ENCODE measurements at regions not wholly inside any gene's neighbourhood (a gene's known extent, or its start where the extent isn't known, plus 50 kb on each side); places are given as distances from the start of the nearest gene placed in this dataset.

- DNase-seq: no peak
Observed at GRCh38 chr2:12326449-12327190, 390.1 kb upstream of the TRIB2 start.

GRCh38 chr2:12330916-12331315 is 385.8 kb upstream of the TRIB2 start:
- Histone ChIP-seq H3K4me3 (ENCODE audit: low read depth in 1 of 3, low read length in 3 of 3) (no peak overlapping the region), H3K27ac (ENCODE audit: low read depth in 1 of 3, low read length in 2 of 3) (no peak overlapping the region), H3K9me3 (ENCODE audit: control insufficient read depth in 2 of 2, insufficient read depth in 1 of 2, low read depth in 1 of 2, low read length in 1 of 2) (no peaks in the 10 kb centered on the region), H3K36me3 (ENCODE audit: control insufficient read depth in 3 of 3, insufficient read depth in 2 of 3, low read depth in 1 of 3, low read length in 3 of 3) (no peaks in the 10 kb centered on the region), H3K4me1 (ENCODE audit: control insufficient read depth in 3 of 3, insufficient read depth in 2 of 3, low read depth in 1 of 3, low read length in 2 of 3) (no peaks in the 10 kb centered on the region), H3K27me3 (ENCODE audit: control insufficient read depth in 3 of 3, insufficient read depth in 3 of 3, low read length in 3 of 3) (no peaks in the 10 kb centered on the region)
- DNase-seq (no peak), FAIRE-seq (no peak)
- 76 to 89% (median 80%) methylated on average over 3 of the region's 3 CpGs for WGBS, 3 donors

More at GRCh38 chr2:12326449-12327190, 390.1 kb upstream of the TRIB2 start:
- H3K27me3 ChIP-seq (ENCODE audit: control insufficient read depth in 3 of 3, insufficient read depth in 3 of 3, low read length in 3 of 3): no peaks in the 10 kb centered on the region
- H3K9me3 ChIP-seq (ENCODE audit: control insufficient read depth in 2 of 2, insufficient read depth in 1 of 2, low read depth in 1 of 2, low read length in 1 of 2): no peaks in the 10 kb centered on the region
- H3K4me1 ChIP-seq (ENCODE audit: control insufficient read depth in 3 of 3, insufficient read depth in 2 of 3, low read depth in 1 of 3, low read length in 2 of 3): no peaks in the 10 kb centered on the region
- WGBS, 3 donors: 83 to 87% (median 85%) methylated on average over 12 of the region's 12 CpGs
- H3K36me3 ChIP-seq (ENCODE audit: control insufficient read depth in 3 of 3, insufficient read depth in 2 of 3, low read depth in 1 of 3, low read length in 3 of 3): no peaks in the 10 kb centered on the region
- no peak for FAIRE-seq
- no peak overlapping the region for H3K4me3 ChIP-seq (ENCODE audit: low read depth in 1 of 3, low read length in 3 of 3)
- no peak overlapping the region for H3K27ac ChIP-seq (ENCODE audit: low read depth in 1 of 3, low read length in 2 of 3)

- Histone ChIP-seq H3K9me3 (ENCODE audit: control insufficient read depth in 2 of 2, insufficient read depth in 1 of 2, low read depth in 1 of 2, low read length in 1 of 2) (no peaks in the 10 kb centered on the region), H3K4me3 (ENCODE audit: low read depth in 1 of 3, low read length in 3 of 3) (no peak overlapping the region), H3K36me3 (ENCODE audit: control insufficient read depth in 3 of 3, insufficient read depth in 2 of 3, low read depth in 1 of 3, low read length in 3 of 3) (no peaks in the 10 kb centered on the region), H3K27ac (ENCODE audit: low read depth in 1 of 3, low read length in 2 of 3) (no peak overlapping the region), H3K27me3 (ENCODE audit: control insufficient read depth in 3 of 3, insufficient read depth in 3 of 3, low read length in 3 of 3) (no peaks in the 10 kb centered on the region), H3K4me1 (ENCODE audit: control insufficient read depth in 3 of 3, insufficient read depth in 2 of 3, low read depth in 1 of 3, low read length in 2 of 3) (no peaks in the 10 kb centered on the region)
- FAIRE-seq: no peak
- 86 to 94% (median 91%) methylated on average over 2 of the region's 2 CpGs for WGBS, 3 donors
- DNase-seq: no peak
Observed at GRCh38 chr2:12331698-12332097, 385.0 kb upstream of the TRIB2 start.

- H3K4me3 ChIP-seq (ENCODE audit: low read depth in 1 of 3, low read length in 3 of 3): no peak overlapping the region
- 51 to 81% (median 59%) methylated on average over 2 of the region's 2 CpGs for WGBS, 3 donors
- no peak overlapping the region for H3K27ac ChIP-seq (ENCODE audit: low read depth in 1 of 3, low read length in 2 of 3)
- H3K4me1 ChIP-seq (ENCODE audit: control insufficient read depth in 3 of 3, insufficient read depth in 2 of 3, low read depth in 1 of 3, low read length in 2 of 3): no peaks in the 10 kb centered on the region
- no peaks in the 10 kb centered on the region for H3K36me3 ChIP-seq (ENCODE audit: control insufficient read depth in 3 of 3, insufficient read depth in 2 of 3, low read depth in 1 of 3, low read length in 3 of 3)
- H3K9me3 ChIP-seq (ENCODE audit: control insufficient read depth in 2 of 2, insufficient read depth in 1 of 2, low read depth in 1 of 2, low read length in 1 of 2): no peaks in the 10 kb centered on the region
- FAIRE-seq: no peak
- no peak for DNase-seq
- no peaks in the 10 kb centered on the region for H3K27me3 ChIP-seq (ENCODE audit: control insufficient read depth in 3 of 3, insufficient read depth in 3 of 3, low read length in 3 of 3)
Observed at GRCh38 chr2:12333293-12333692, 383.4 kb upstream of the TRIB2 start.

- no peaks in the 10 kb centered on the region for H3K27me3 ChIP-seq (ENCODE audit: control insufficient read depth in 3 of 3, insufficient read depth in 3 of 3, low read length in 3 of 3)
- H3K9me3 ChIP-seq (ENCODE audit: control insufficient read depth in 2 of 2, insufficient read depth in 1 of 2, low read depth in 1 of 2, low read length in 1 of 2): no peaks in the 10 kb centered on the region
- H3K36me3 ChIP-seq (ENCODE audit: control insufficient read depth in 3 of 3, insufficient read depth in 2 of 3, low read depth in 1 of 3, low read length in 3 of 3): no peaks in the 10 kb centered on the region
- DNase-seq: no peak
- H3K4me3 ChIP-seq (ENCODE audit: low read depth in 1 of 3, low read length in 3 of 3): no peak overlapping the region
- H3K4me1 ChIP-seq (ENCODE audit: control insufficient read depth in 3 of 3, insufficient read depth in 2 of 3, low read depth in 1 of 3, low read length in 2 of 3): no peaks in the 10 kb centered on the region
- 73 to 76% (median 75%) methylated on average over 11 of the region's 11 CpGs for WGBS, 3 donors
- H3K27ac ChIP-seq (ENCODE audit: low read depth in 1 of 3, low read length in 2 of 3): no peak overlapping the region
- FAIRE-seq: no peak
Observed at GRCh38 chr2:12334412-12334966, 382.2 kb upstream of the TRIB2 start.

GRCh38 chr2:12335131-12335530 is 381.6 kb upstream of the TRIB2 start:
- DNase-seq: no peak
- Histone ChIP-seq H3K4me3 (ENCODE audit: low read depth in 1 of 3, low read length in 3 of 3) (no peak overlapping the region), H3K36me3 (ENCODE audit: control insufficient read depth in 3 of 3, insufficient read depth in 2 of 3, low read depth in 1 of 3, low read length in 3 of 3) (no peaks in the 10 kb centered on the region), H3K9me3 (ENCODE audit: control insufficient read depth in 2 of 2, insufficient read depth in 1 of 2, low read depth in 1 of 2, low read length in 1 of 2) (no peaks in the 10 kb centered on the region), H3K27ac (ENCODE audit: low read depth in 1 of 3, low read length in 2 of 3) (no peak overlapping the region), H3K27me3 (ENCODE audit: control insufficient read depth in 3 of 3, insufficient read depth in 3 of 3, low read length in 3 of 3) (no peaks in the 10 kb centered on the region), H3K4me1 (ENCODE audit: control insufficient read depth in 3 of 3, insufficient read depth in 2 of 3, low read depth in 1 of 3, low read length in 2 of 3) (no peaks in the 10 kb centered on the region)
- no peak for FAIRE-seq
- WGBS, 3 donors: 73 to 74% (median 74%) methylated on average over 6 of the region's 6 CpGs

- FAIRE-seq: no peak
- Histone ChIP-seq H3K36me3 (ENCODE audit: control insufficient read depth in 3 of 3, insufficient read depth in 2 of 3, low read depth in 1 of 3, low read length in 3 of 3) (no peaks in the 10 kb centered on the region), H3K27me3 (ENCODE audit: control insufficient read depth in 3 of 3, insufficient read depth in 3 of 3, low read length in 3 of 3) (no peaks in the 10 kb centered on the region), H3K27ac (ENCODE audit: low read depth in 1 of 3, low read length in 2 of 3) (no peak overlapping the region), H3K4me1 (ENCODE audit: control insufficient read depth in 3 of 3, insufficient read depth in 2 of 3, low read depth in 1 of 3, low read length in 2 of 3) (no peaks in the 10 kb centered on the region), H3K9me3 (ENCODE audit: control insufficient read depth in 2 of 2, insufficient read depth in 1 of 2, low read depth in 1 of 2, low read length in 1 of 2) (no peaks in the 10 kb centered on the region), H3K4me3 (ENCODE audit: low read depth in 1 of 3, low read length in 3 of 3) (no peak overlapping the region)
- 69 to 82% (median 73%) methylated on average over 2 of the region's 2 CpGs for WGBS, 3 donors
- DNase-seq: no peak
Observed at GRCh38 chr2:12335995-12336394, 380.7 kb upstream of the TRIB2 start.

GRCh38 chr2:12338946-12339697 is 377.6 kb upstream of the TRIB2 start:
- Histone ChIP-seq H3K27ac (ENCODE audit: low read depth in 1 of 3, low read length in 2 of 3) (no peak overlapping the region), H3K4me1 (ENCODE audit: control insufficient read depth in 3 of 3, insufficient read depth in 2 of 3, low read depth in 1 of 3, low read length in 2 of 3) (no peaks in the 10 kb centered on the region), H3K27me3 (ENCODE audit: control insufficient read depth in 3 of 3, insufficient read depth in 3 of 3, low read length in 3 of 3) (no peaks in the 10 kb centered on the region), H3K4me3 (ENCODE audit: low read depth in 1 of 3, low read length in 3 of 3) (no peak overlapping the region), H3K9me3 (ENCODE audit: control insufficient read depth in 2 of 2, insufficient read depth in 1 of 2, low read depth in 1 of 2, low read length in 1 of 2) (no peaks in the 10 kb centered on the region), H3K36me3 (ENCODE audit: control insufficient read depth in 3 of 3, insufficient read depth in 2 of 3, low read depth in 1 of 3, low read length in 3 of 3) (no peaks in the 10 kb centered on the region)
- DNase-seq (no peak), FAIRE-seq (no peak)
- WGBS, 3 donors: 79 to 88% (median 87%) methylated on average over 7 of the region's 7 CpGs
